Activated CD4-positive, alpha-beta T cell treated with anti-CD3 and anti-CD28 coated beads, Interleukin-2, amount 50 U/mL, for 48 hours (primary cell): ENCODE measurements at regions not wholly inside any gene's neighbourhood (a gene's known extent, or its start where the extent isn't known, plus 50 kb on each side); places are given as distances from the start of the nearest gene placed in this dataset.

ENCODE experiments used
- DNase-seq, 2 experiments: peaks; one replicate each; pipeline ENCODE4 v3.0.0-alpha.2; 2020

DNA sequence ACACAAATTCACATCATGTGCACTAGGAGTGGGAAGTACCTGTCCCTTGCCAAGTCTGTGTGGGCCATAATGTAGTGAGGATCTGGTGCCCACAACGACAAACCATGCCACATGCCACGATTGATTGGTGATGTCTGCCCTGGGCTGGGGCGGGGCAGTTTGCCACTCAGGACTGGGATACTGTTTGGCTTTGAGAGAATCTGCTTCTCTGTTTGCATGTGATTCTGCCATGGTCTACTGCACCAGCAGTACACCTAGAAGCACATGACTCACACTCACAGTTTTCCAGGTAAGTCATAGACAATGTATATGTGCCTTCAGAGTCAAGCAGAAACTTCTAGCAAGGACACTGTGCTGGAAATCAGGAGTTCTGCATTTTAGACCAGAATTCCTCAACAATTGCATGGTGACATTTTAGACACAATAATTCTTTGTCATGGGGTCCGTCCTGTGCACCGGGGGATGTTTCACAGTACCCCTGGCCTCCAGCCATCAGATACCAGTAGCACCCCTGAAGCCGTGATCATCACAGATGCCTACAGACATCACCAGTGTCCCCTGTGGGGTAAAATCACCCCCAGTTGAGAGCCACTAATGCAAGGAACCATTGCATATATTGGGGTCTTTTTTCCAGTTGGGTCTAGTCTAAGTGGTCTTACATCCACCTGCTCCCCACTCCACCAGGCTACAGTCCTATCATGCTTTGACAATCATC is 278.3 kb downstream of the EIPR1 start:
- no peak for DNase-seq

DNA sequence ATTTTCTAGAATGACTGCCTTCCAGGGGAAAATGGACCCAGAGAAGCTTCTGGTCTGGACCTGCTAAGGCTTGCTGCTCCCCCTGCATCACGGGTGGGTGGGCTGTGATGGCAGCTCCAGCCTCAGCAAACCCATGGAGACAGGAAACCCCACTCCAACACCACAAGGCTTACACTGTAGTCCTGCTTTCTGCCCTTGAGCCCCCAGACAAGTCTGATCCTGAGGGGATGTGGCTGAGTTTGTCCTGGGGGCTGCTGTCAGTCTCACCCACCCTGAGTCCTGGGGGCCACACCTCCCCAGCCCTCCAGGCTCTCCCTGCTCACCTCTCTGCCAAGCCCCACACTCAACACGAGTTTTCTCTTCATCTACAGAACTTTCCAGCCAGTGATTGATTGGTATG is 279.4 kb downstream of the EIPR1 start:
- DNase-seq, result no peak

DNA sequence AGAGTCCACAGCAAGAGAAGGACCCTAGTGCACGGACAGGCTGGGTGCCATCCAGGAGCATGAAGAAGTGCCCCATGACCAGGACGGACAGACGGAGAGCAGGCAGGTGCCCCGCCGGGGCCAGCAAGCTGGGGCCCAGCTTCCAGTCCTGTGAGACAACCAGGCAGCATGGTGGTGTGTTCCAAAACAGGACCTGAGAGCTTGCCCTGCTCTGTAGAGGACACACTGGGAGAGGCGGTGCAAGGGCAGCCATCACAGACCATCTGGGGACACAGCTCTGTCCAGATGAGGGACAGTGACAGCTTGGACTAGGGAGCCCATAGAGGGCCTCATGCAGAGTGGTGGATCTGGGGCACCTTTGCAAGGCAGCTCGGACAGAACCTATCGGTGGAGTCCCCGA is 279.8 kb downstream of the EIPR1 start:
- DNase-seq, result no peak

DNA sequence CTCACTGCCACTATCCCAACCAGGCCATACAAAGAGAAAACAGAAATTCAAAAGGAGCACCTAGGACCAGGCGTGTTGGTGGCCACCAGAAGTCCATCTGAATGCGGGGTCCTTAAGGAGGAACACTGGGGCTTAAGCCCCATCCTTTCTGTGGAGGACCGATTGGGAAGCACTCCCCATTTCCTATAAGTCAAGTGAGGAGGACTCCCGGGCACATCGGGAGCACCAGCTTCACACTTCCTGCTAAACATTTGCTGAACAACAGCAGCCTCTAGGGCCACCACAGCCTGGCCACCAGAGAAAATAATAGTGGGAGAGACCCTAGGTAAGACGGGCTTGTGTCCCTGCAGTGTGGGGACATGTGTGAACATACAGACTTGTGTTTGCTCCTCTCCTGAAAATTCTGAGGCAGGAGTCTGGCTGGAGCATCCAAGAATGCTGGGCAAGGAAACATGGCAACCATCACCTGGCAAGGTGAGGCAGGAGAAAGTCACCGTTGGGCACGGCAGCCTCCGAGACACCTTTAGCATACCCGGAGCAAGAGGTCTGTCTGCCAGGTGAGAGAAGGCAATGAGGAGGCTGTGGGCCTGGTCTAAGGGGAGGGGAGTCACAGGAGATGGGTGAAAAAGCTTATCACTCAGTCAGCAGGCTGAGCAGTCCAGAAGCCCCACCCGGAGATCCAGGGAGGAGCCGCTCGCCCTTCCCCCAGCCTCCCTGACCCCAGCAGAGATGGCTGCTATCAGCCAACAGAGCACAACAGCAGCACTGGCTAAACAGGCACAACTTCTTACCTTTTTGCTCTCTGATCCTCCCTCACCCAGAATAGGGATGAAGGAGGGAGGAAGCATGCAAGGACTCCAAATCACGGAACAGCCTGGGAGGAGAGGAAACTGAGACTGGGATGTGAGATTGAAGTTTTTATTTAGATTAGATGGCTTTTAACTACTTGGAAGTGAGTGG is 282.3 kb downstream of the EIPR1 start:
- no peak for DNase-seq

DNA sequence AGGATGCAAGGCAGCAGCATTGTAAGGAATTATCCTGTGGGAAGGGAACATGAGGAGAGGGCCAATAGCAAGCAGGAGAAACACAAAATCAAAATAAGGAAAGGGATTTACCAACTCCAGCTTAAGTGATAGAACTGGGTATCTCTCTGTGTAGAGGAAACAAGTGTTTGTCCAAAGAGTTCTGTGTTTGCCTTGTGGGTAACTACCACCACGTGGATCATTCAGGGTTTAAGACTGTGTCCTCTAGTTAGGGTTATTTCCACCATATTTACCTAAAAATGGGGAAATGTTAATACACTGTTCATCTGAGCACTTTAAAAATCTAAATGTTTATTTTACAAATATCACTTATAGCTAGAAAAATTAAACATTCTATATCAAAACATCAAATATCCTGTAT is 283.3 kb downstream of the EIPR1 start:
- DNase-seq, result no peak

DNA sequence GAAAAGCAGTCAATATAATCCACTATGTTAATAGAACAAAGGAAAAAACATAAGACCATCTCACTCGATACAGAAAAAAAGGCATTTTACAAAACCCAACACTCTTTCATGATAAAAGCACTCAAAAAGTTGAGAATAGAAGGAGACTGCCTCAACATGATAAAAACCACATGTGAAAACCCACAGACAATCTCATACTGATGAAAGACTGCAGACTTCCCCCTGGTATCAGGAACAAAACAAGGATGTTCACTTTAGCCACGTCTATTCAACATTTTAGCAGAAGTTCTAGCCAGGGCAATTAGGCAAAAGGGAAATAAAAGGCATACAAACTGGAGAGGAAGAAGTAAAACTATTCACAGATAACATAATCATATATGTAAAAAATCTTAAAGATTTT is 285.9 kb downstream of the EIPR1 start:
- no peak for DNase-seq

DNA sequence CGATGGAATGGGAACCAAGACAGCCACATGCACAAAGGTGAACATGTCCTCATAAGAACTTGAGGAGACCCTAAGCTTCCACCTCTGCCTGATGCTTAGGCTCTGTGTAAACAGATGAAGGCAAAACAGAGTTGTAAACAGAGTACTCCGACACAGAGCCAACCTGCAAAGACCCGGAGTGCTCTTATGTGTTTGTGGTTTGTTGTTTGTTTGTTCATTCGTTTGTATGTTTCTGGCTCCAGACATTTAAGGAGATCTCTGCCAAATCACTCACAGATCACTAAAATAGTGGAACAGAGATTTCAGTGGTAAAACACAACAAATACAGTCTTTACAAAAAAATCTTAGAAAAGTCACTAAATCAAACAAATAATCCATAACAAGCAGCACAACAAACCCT is 294.9 kb downstream of the EIPR1 start:
- DNase-seq, result no peak

DNA sequence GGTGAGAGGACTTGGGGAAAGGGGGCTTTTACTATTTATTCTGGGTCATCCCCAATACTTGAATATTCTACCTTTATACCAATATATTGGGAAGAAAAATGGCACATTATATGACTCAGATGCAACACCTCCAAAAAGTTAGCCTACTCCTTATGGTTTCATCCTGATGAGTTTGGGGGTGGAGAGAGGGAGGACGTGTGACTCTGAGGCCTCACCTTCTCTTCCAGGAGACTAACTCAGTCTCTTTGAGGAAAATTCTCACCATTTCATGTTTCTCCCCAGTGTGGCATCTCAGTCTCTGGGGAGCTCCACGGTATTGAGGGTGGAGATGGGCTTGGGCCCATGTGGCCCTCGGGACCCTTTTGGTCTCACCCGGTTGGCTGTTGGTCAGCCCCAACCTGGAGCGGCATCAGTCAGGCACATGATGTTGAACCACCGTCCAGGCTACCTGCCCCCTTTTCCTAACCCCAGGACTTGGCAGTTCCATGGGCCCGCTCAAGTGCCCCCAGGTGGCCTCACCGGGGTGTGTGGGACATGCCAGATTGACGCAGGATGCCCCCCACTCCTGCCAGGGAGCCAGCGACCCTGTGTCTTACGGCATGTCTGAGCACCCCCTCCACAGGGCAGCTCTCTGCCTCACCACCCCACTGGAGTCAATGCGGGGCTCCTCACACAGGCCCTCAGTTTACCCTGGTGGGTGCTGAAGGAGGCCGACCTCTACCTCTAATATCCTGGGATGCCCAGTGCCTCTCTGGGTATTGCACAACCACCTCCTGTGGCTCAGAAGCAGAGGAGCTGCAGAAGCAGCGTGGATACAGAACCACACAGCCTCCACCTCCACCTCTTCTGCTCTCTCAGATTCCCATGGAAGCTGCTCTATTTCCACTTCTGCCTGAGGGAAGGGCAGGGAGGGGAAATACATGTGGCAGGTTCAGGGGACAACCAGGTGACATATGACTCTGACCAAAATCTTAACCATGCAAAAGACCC is 297.4 kb downstream of the EIPR1 start:
- DNase-seq, result no peak

DNA sequence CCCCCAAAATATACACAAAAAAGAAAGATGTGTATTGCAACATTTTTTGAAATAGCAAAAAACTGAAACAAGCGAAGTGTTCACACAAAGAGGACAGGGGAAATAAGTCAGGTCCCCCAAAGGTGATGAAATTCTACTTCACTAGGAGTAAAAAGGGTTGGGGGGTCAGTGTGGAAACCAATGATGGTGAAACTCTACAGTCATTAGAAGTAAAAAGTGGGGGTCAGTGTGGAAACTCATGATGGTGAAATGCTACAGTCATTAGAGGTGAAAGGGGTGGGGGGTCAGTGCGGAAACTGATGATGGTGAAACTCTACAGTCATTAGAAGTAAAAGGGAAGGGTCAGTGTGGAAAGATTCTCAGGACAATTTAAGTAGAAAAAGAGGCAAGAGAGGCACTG is 298.2 kb downstream of the EIPR1 start:
- no peak for DNase-seq

DNA sequence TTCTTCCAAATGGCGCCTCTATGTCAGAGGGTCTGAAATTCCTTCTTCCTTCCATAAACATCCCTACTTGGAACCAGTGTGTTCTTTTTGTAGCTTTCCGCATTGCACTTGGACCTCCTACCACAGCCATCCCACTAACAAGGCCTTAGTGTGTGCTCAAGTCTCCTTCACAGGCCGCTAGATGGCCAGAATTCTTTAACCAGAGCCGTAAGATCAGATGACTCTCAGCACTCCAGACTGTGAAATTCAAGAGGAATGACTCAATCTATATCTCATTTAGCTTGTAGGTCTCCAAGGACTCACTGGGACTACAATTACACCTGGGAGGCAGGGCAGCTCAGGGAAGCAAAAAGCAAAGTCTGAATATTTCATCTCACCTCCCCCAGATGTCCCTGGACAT is 298.9 kb downstream of the EIPR1 start:
- no peak for DNase-seq

DNA sequence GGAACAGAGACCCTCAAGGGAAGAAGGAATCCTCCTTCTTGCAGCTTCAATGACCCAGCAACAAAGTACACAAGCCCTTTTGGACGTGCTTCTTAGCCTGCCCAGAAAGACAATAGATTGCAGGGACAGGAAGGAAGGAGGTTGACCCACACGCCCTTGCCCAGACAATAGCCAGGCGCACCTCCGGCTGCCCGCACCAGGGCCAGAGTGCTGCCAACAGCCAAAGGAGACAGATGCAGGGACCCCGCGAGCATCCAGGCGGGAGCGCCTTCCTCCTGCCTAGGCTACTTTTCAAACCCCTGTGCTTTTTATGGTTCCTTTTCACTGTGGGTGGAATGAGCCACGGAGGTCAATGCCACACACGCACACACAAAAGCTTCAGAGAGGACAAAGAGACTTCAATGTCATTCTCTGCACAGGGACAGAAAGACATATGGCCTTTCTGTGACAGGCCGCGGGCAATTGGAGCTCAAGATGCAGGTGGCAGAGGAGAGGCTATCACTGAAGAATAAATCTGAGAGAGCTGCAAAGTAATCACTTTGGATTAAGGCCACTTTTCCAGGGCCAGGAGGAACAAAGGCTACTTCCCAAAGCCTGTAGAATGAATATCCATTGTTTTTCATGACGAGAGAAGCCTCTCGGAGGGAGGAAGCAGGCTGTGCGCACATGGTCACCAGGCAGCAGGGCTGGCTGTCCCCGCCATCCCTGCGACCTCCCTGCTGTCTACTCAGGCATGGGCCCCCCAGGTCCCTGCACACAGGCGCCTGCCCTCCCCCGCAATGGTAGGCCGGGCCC is 300.6 kb downstream of the EIPR1 start:
- DNase-seq, result no peak

DNA sequence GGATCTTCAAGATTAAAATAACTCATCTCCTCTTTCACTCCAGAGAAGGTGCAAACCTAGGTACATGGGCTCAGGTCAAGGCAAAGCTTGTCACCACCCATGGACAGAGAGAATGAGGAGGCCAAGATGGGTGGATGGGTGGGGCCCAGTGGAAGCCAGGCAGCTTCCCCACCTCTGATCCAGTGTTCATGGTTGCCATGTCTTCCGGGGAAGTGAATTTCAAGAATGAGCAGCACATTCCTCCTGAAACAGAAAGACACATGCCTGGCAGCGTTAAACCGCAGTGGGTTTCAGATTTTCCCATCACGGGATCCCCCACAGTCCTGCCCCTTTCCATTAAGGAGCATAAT is 301.7 kb downstream of the EIPR1 start:
- DNase-seq, result no peak

DNA sequence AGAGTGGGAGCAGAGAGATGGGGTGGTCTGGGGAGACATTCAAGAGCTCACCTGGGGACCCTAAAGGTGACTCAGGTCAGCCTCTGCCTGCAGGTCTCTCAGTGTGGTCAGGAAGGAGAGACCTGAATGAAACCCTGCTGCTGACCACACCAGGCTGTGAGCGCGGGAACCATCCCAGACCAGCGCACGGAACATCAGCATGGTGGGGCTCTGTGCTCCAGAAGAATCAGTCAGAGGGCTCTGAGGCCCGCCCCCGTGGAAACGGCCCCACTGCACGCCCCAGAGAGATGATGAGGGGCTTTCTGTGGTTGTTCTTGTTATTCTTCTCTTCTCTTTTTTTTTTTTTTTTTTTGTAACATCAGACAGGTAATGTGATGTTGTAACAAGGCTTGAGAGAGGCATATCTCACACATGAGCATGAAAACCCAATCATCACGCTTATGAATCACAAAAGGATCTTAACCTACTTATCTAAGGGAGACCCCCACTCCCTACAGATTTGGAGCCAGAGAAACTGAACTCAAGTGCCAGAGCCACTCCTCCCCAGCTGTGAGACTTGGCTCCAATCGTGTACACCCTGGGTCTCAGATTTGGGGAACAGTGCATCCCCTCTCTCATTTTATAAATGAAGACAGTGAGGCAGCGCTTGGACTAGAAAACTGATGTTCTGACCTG is 302.2 kb downstream of the EIPR1 start:
- DNase-seq, result no peak

DNA sequence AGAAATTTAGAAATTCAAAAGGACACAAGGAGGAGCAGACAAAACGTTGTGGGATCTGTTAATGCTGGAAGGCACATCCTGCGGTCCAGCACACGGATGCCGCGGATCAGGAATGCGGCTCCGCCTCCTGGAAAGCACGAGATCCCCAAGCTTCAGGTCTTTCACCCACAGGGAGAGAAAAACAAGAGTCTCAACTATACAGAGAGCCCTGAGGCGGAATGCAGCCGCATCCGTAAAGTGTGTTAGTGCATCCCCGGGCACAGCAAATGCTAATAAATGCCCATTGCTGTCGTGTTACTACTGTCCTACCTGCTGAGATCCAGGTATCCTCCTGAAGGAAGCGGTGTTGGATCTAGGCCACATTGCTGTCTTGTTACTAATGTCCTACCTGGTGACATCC is 303.9 kb downstream of the EIPR1 start:
- no peak for DNase-seq

DNA sequence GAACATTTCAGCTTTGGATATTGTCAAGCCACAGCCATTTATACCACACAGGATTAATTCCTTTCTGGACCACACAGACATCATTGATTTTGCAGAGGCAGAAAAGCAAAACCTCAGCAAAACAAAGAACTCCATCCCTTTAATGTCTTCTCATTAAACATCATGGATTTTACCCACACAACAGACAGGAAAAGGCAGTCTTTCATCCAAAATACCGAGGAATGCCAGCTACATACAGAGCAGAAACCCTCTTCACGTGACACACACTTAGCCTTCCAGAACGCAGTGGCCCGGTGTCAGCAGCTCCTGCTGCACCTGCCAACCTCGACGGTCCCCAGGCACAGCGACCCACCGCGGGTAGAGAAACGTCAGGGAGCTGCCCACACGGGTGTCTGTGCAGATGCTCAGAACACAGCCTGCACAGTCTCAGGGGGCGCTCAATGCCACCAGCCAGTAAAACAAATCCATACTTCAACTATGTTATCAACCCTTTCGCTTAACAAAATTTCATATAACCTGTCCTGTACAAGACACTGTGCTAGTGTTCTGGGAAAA is 304.5 kb downstream of the EIPR1 start:
- DNase-seq, result no peak

DNA sequence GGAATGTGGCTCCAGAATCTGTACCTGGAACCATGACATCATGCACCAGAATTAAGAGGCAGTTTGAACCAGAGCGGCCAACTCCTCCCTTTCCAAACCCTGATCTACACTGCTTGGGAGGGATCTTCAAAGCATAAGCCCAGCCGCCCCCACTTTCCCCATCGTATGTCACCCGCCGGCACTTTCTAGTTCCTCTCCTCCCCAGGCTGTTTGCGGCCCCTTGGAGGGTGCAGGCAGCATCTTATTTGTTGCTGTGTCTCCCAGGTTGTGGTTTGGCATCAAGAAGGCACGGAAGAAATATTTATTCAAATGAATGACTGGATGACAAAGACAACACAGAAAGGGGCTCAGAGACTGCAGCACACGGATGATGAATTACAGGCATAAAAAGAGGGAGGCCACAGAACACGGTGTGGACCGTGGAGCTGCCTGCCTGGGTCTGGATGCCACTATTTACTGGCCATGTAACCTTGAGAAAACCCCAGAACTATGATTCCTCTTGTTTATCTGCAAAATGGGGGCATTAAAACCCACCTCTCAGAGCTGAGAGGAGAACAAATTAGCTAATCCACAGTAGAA is 305.8 kb downstream of the EIPR1 start:
- no peak for DNase-seq

DNA sequence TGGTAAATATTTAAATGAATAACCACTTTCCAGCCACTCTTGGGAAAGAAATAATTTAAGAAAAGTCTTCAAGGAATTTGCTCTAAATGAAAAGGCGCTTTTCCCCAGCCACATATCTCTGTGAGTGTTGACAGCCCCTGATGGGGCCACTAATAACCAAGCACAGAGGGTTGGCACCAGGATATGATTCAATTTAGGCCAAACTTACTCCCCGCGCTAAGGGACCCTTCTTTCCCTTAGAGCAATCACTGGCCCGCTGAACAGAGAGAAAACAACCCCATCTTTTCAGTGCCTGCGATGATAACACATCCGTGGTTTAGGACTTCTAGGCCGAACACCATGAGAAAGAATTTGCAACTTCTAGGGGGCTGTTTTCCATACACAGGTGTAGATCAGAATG is 310.8 kb downstream of the EIPR1 start:
- DNase-seq, result no peak

DNA sequence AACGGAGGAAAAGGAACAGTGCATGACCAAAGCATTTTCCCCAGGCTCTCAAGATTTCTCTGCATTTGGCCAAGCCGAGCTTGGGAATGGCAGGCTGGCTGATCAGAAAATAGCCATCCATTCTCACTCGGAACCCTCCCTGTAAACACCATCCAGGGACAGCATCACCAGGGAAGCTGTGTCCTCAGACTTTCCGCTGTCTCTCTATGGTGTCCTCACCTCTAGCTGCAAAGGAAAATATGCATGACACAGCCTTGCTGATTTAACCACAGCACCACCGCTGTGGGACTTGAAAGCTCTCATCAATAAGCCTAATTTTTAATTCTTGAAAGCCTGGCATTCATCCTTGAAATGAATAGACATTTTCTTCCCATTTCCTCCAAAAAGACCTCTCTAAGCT is 311.7 kb downstream of the EIPR1 start:
- DNase-seq, result no peak

DNA sequence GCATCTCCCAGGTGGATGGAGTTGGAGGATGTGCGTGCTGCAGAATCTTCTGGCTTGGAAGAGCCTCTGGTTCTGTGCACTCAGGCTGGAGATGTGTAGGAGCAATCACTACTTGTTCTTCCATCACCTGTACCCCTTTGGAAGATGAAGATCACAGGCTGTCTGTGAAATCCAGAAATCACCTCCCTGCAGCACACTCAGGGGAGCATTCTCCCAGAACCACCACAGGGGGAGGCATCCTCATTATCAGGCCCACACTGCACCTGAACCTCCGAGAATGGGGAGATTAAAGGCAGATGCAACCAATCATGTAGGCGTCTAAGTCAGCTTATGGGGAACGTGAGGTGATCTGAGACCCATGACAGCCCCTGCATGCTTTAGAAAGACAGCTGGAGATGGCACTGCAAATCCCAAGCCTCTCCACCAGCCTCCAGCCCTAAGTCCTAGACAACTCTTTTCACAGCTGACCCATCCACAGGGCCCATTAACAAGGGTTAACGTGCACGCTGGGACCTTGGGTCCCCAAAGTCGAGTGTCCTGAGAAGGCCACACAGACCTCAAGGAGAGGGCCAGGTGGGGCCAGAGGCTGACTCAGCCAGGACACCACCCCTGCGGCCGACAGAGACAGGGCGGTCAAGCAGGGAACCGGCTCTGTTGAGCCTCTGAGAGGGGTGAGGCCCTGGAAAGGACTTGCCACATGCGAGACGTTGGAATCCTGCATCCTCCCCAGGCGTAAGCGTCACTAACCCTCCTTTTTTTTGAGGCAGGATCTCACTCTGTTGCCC is 314.9 kb downstream of the EIPR1 start:
- DNase-seq, result no peak

DNA sequence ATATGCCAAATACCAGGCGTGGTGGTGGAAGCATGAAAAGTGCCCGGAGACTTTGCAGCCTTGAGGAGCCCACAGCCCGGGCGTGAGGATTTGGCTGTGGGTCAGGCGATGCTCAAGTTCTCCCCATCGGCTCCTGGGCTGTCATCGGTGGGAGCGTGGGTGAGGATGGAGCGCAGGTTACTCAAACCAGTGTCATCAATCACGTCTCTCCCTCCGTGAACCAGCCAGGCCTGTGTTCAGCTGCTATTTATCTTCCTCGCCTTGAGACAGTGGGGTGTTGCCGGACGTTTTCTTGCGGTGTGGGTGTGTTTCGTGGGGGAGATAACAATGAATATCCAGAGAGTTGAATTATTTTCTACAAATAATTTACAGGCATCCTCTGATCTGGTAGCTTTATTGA is 317.6 kb downstream of the EIPR1 start:
- DNase-seq, result no peak
